ENCODE measurements at regions not wholly inside any gene's neighbourhood (a gene's known extent, or its start where the extent isn't known, plus 50 kb on each side); places are given as distances from the start of the nearest gene placed in this dataset.

GRCh38 chr2:120454654-120455385 is 108.9 kb downstream of the INHBB start:
- no peak for DNase-seq (ENCODE audit: low read depth, low spot score)

- DNase-seq (ENCODE audit: low read depth, low spot score), result no peak
These were observed 109.5 kb downstream of the INHBB start for GRCh38 chr2:120455390-120455789.

- DNase-seq (ENCODE audit: low read depth, low spot score), result no peak
These were observed 110.9 kb downstream of the INHBB start for GRCh38 chr2:120456867-120457266.

GRCh38 chr2:120460511-120460910 is 114.6 kb downstream of the INHBB start:
- DNase-seq (ENCODE audit: low read depth, low spot score), result no peak

- no peak for DNase-seq (ENCODE audit: low read depth, low spot score)
These were observed 115.2 kb downstream of the INHBB start for GRCh38 chr2:120461092-120461491.

- DNase-seq (ENCODE audit: low read depth, low spot score), result no peak
These were observed 115.9 kb downstream of the INHBB start for GRCh38 chr2:120461546-120462537.

- DNase-seq (ENCODE audit: low read depth, low spot score), result no peak
These were observed 117.6 kb downstream of the INHBB start for GRCh38 chr2:120463527-120463926.

- DNase-seq (ENCODE audit: low read depth, low spot score), result no peak
These were observed 118.1 kb downstream of the INHBB start for GRCh38 chr2:120463996-120464395.

- DNase-seq (ENCODE audit: low read depth, low spot score), result no peak
These were observed 118.6 kb downstream of the INHBB start for GRCh38 chr2:120464448-120464931.

- DNase-seq (ENCODE audit: low read depth, low spot score), result no peak
These were observed 119.2 kb downstream of the INHBB start for GRCh38 chr2:120465012-120465700.

- DNase-seq (ENCODE audit: low read depth, low spot score), result no peak
These were observed 119.7 kb downstream of the INHBB start for GRCh38 chr2:120465701-120465988.

GRCh38 chr2:120465989-120466703 is 120.2 kb downstream of the INHBB start:
- no peak for DNase-seq (ENCODE audit: low read depth, low spot score)

- DNase-seq (ENCODE audit: low read depth, low spot score), result no peak
These were observed 120.7 kb downstream of the INHBB start for GRCh38 chr2:120466704-120467054.

- DNase-seq (ENCODE audit: low read depth, low spot score), result no peak
These were observed 122.2 kb downstream of the INHBB start for GRCh38 chr2:120468136-120468535.

- no peak for DNase-seq (ENCODE audit: low read depth, low spot score)
These were observed 123.5 kb downstream of the INHBB start for GRCh38 chr2:120469426-120469825.

GRCh38 chr2:120470041-120470965 is 124.4 kb downstream of the INHBB start:
- DNase-seq (ENCODE audit: low read depth, low spot score), result no peak

- DNase-seq (ENCODE audit: low read depth, low spot score), result no peak
These were observed 125.2 kb downstream of the INHBB start for GRCh38 chr2:120471166-120471565.

GRCh38 chr2:120472031-120472430 is 126.1 kb downstream of the INHBB start:
- DNase-seq (ENCODE audit: low read depth, low spot score), result no peak

GRCh38 chr2:120472891-120473309 is 127.0 kb downstream of the INHBB start:
- no peak for DNase-seq (ENCODE audit: low read depth, low spot score)

GRCh38 chr2:120473522-120474271 is 127.8 kb downstream of the INHBB start:
- no peak for DNase-seq (ENCODE audit: low read depth, low spot score)

Data from activated naive CD8-positive, alpha-beta T cell treated with anti-CD3 and anti-CD28 coated beads, Interleukin-2, amount 50 U/mL, for 16 hours (primary cell).